SH-SY5Y (cell line): ENCODE measurements at regions not wholly inside any gene's neighbourhood (a gene's known extent, or its start where the extent isn't known, plus 50 kb on each side); places are given as distances from the start of the nearest gene placed in this dataset.

Experiments
- GATA2 ChIP-seq: IDR thresholded peaks from 2 replicates; pipeline ENCODE4 v1.6.1; 2011; ENCODE audit warnings: mild to moderate bottlenecking, low read depth, low read length
- GATA3 ChIP-seq: IDR thresholded peaks from 2 replicates; pipeline ENCODE4 v1.6.1; 2011; ENCODE audit warnings: low read depth, mild to moderate bottlenecking, low read length, moderate library complexity

DNA sequence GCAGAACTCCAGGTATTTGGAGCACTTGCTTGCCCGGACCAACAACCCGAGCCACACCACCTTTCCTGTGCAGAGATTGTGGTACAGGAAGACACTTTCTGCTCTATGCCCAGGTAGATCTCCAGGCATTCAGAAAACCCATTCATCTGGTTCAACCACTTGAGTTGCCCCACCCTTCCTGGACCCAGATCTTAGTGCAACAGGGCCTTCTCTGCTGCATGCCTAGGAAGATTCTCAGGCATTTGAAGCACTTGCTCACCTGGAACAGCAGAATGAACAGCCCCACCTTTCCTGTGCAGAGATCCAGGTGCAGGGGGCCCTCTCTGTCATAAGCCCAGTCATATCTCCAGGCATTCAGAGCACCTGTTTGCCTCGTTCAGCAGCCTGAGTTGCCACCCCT, 412.8 kb upstream of the MGAT4C start:
- TF ChIP-seq GATA2 (no peak), GATA3 (no peak)
